IMR-90 (cell line): ENCODE measurements at regions not wholly inside any gene's neighbourhood (a gene's known extent, or its start where the extent isn't known, plus 50 kb on each side); places are given as distances from the start of the nearest gene placed in this dataset.

ENCODE experiments used
- ATAC-seq: fragments of 200-7000 bp; cut with Tn5 transposase; 2 replicates; pipeline ENCODE4 v1.9.1; 2020; ENCODE audit warnings: low read depth, mild to moderate bottlenecking, moderate library complexity
- BruUV-seq: library from RNA; stranded (reverse); fragments of 400-500 nt; replicated peaks from 2 replicates; lab custom pipeline; 2021; lab: Mats Ljungman, UMichigan
- CTCF ChIA-PET: fragments of 300-600 bp; formaldehyde crosslinking; extraction: SDS; loops from one replicate; lab custom pipeline; 2021; ENCODE audit warnings: antibody characterized with exemption; lab: Yijun Ruan, JAX
- POLR2A ChIA-PET: fragments of 300-600 bp; sonication (Branson Sonifier 250); formaldehyde crosslinking; loops from one replicate; lab custom pipeline; 2022; ENCODE audit warnings: antibody characterized with exemption; ENCODE audit not compliant: unreplicated experiment; lab: Charles Lee
- DNase-seq: peaks from one replicate; pipeline ENCODE4 v3.0.0; 2013
- H2AFZ ChIP-seq: replicated peaks from 2 replicates; pipeline ENCODE3; 2013; ENCODE audit warnings: low read length, mild to moderate bottlenecking; ENCODE audit not compliant: poor library complexity
- H2AK5ac ChIP-seq: 2 replicates; pipeline ENCODE4 v1.6.1; 2013; ENCODE audit warnings: low read depth, low read length, inconsistent platforms
- H2AK9ac ChIP-seq: replicated peaks from 2 replicates; pipeline ENCODE3; 2013; ENCODE audit warnings: mild to moderate bottlenecking, low read depth, low read length, moderate library complexity; ENCODE audit not compliant: poor library complexity
- H2BK120ac ChIP-seq: 2 replicates; pipeline ENCODE4 v1.6.1; 2013; ENCODE audit warnings: low read depth, low read length, inconsistent platforms
- H2BK15ac ChIP-seq: 3 replicates; pipeline ENCODE4 v1.6.1; 2013; ENCODE audit warnings: low read depth, low read length, inconsistent platforms
- H2BK20ac ChIP-seq: 2 replicates; pipeline ENCODE4 v1.6.1; 2013; ENCODE audit warnings: low read depth, mild to moderate bottlenecking, inconsistent platforms, low read length, moderate library complexity
- H2BK5ac ChIP-seq: 2 replicates; pipeline ENCODE4 v1.6.1; 2013; ENCODE audit warnings: mild to moderate bottlenecking, low read depth, low read length, inconsistent platforms; ENCODE audit not compliant: poor library complexity, severe bottlenecking
- H3K14ac ChIP-seq: replicated peaks from 2 replicates; pipeline ENCODE4 v1.6.1; 2013; ENCODE audit warnings: low read depth, low read length, inconsistent platforms
- H3K18ac ChIP-seq: 2 replicates; pipeline ENCODE4 v1.6.1; 2013; ENCODE audit warnings: low read depth, low read length, control low read depth
- H3K23ac ChIP-seq: 2 replicates; pipeline ENCODE4 v1.6.1; 2013; ENCODE audit warnings: low read depth, low read length, inconsistent platforms
- H3K27ac ChIP-seq: 2 replicates; pipeline ENCODE4 v1.5.1; 2013; ENCODE audit warnings: mild to moderate bottlenecking, control low read depth, low read length; ENCODE audit not compliant: insufficient read depth
- H3K27me3 ChIP-seq: 2 replicates; pipeline ENCODE4 v1.6.1; 2013; ENCODE audit warnings: low read length; ENCODE audit not compliant: control insufficient read depth, insufficient read depth
- H3K36me3 ChIP-seq: 2 replicates; pipeline ENCODE4 v1.6.1; 2013; ENCODE audit warnings: low read length, mixed read lengths; ENCODE audit not compliant: control insufficient read depth, insufficient read depth
- H3K4ac ChIP-seq: 2 replicates; pipeline ENCODE4 v1.6.1; 2013; ENCODE audit warnings: low read depth, low read length, inconsistent platforms
- H3K4me1 ChIP-seq: 2 replicates; pipeline ENCODE4 v1.6.1; 2013; ENCODE audit warnings: low read length, mixed read lengths; ENCODE audit not compliant: control insufficient read depth, insufficient read depth
- H3K4me2 ChIP-seq: 2 replicates; pipeline ENCODE4 v1.6.1; 2013; ENCODE audit warnings: low read depth, mild to moderate bottlenecking, control low read depth, low read length, moderate library complexity
- H3K4me3 ChIP-seq: 2 replicates; pipeline ENCODE4 v1.5.1; 2013; ENCODE audit warnings: low read depth, mild to moderate bottlenecking, control low read depth, low read length, moderate library complexity; ENCODE audit not compliant: insufficient read depth
- H3K56ac ChIP-seq: 2 replicates; pipeline ENCODE4 v1.6.1; 2013; ENCODE audit warnings: low read length, inconsistent platforms; ENCODE audit not compliant: insufficient read depth; ENCODE audit errors: extremely low read depth
- H3K79me1 ChIP-seq, 2 experiments: 2 replicates each; pipeline ENCODE4 v1.6.1; 2013; ENCODE audit warnings: low read length in 2 of 2, inconsistent platforms in 1 of 2, low read depth in 1 of 2
- H3K9ac ChIP-seq: 2 replicates; pipeline ENCODE4 v1.6.1; 2013; ENCODE audit warnings: low read depth, low read length, control low read depth
- H3K9me1 ChIP-seq: 2 replicates; pipeline ENCODE4 v1.6.1; 2013; ENCODE audit warnings: low read length, inconsistent platforms; ENCODE audit not compliant: insufficient read depth
- H3K9me3 ChIP-seq: 2 replicates; pipeline ENCODE4 v1.6.1; 2013; ENCODE audit warnings: low read length; ENCODE audit not compliant: control insufficient read depth, insufficient read depth
- H4K20me1 ChIP-seq: 2 replicates; pipeline ENCODE4 v1.6.1; 2013; ENCODE audit warnings: low read length, inconsistent platforms; ENCODE audit not compliant: insufficient read depth
- H4K5ac ChIP-seq: 2 replicates; pipeline ENCODE4 v1.6.1; 2013; ENCODE audit warnings: mild to moderate bottlenecking, low read depth, low read length, control low read depth
- H4K8ac ChIP-seq, 2 experiments: 2 replicates each; pipeline ENCODE4 v1.6.1; 2013; ENCODE audit warnings: low read depth in 2 of 2, low read length in 2 of 2, control low read depth in 1 of 2, inconsistent platforms in 1 of 2
- H4K91ac ChIP-seq: 2 replicates; pipeline ENCODE4 v1.6.1; 2013; ENCODE audit warnings: low read depth, low read length, inconsistent platforms; ENCODE audit not compliant: insufficient read depth
- RAD21 ChIP-seq: IDR thresholded peaks from 2 replicates; pipeline ENCODE4 v1.6.1; 2012; ENCODE audit warnings: low read length, improper control_type of control experiment
- WGBS, 2 experiments: methylation state at CpG; one replicate each; pipeline versions ENCODE4 v1.1.5 to v1.1.7; 2013; ENCODE audit warnings: missing lambda C conversion rate in 2 of 2; ENCODE audit not compliant: insufficient read length in 1 of 2; ENCODE audit errors: extremely low coverage in 2 of 2; 5-methylcytosine and 5-hydroxymethylcytosine counted together
- dilution Hi-C: fragments of 300-500 bp; cut with HindIII; formaldehyde crosslinking; loops from one replicate; pipeline ENCODE4 v1.14.3; 2018; ENCODE audit warnings: low sequenced_read_pairs; ENCODE audit not compliant: unreplicated experiment
- in situ Hi-C: fragments of 300-500 bp; cut with MboI; formaldehyde crosslinking; loops from 3 replicates; pipeline ENCODE4 v1.14.3; 2019; ENCODE audit warnings: low sequenced_read_pairs, inconsistent platforms, mixed read lengths
- intact Hi-C: fragments of 100-400 bp; cut with micrococcal nuclease; formaldehyde crosslinking; loops from 2 replicates; pipeline ENCODE4 v1.10.0; 2022
- TF ChIP-seq, protein P1 (sequence below): fragments of 150-350 bp; IDR thresholded peaks from 2 replicates; pipeline ENCODE4 v1.6.1; 2017; ENCODE audit warnings: mild to moderate bottlenecking, antibody characterized with exemption, low read length, low read depth

- H3K36me3 ChIP-seq = no peaks in the 10 kb centered on the region
- dilution Hi-C loops (no loop called here), in situ Hi-C loops (no loop called here), intact Hi-C loops (no loop called here)
- no peak overlapping the region for H3K23ac ChIP-seq
- no peaks in the 10 kb centered on the region for H3K4me1 ChIP-seq
- H2BK120ac ChIP-seq = no peak overlapping the region
- DNase-seq = no peak
- H2BK15ac ChIP-seq = no peak overlapping the region
- H3K4ac ChIP-seq = no peak overlapping the region
- no peak for ATAC-seq
- H3K27me3 ChIP-seq = no peaks in the 10 kb centered on the region
- H3K9me1 ChIP-seq = no peaks in the 10 kb centered on the region
- TF ChIP-seq, protein P1, sequence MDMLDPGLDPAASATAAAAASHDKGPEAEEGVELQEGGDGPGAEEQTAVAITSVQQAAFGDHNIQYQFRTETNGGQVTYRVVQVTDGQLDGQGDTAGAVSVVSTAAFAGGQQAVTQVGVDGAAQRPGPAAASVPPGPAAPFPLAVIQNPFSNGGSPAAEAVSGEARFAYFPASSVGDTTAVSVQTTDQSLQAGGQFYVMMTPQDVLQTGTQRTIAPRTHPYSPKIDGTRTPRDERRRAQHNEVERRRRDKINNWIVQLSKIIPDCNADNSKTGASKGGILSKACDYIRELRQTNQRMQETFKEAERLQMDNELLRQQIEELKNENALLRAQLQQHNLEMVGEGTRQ = no peak
- TF ChIP-seq RAD21 = no peak
- H2BK20ac ChIP-seq = no peak overlapping the region
- H4K20me1 ChIP-seq = no peaks in the 10 kb centered on the region
- H4K91ac ChIP-seq = no peak overlapping the region
- H2BK5ac ChIP-seq = no peak overlapping the region
- no peaks in the 10 kb centered on the region for H3K9me3 ChIP-seq
- ChIA-PET POLR2A (no interaction called here), CTCF (no interaction called here)
- H3K9ac ChIP-seq = no peak overlapping the region
- BruUV-seq = no TSS peak
- no peak overlapping the region for H3K14ac ChIP-seq
- no peak overlapping the region for H4K5ac ChIP-seq
- H3K4me2 ChIP-seq = no peak overlapping the region
- no peak overlapping the region for H2AK9ac ChIP-seq
- WGBS, 2 experiments = no CpG with 5 or more reads among the region's 6 CpGs
- no peak overlapping the region for H3K18ac ChIP-seq
- H3K79me1 ChIP-seq = no peaks in the 10 kb centered on the region
- H3K27ac ChIP-seq = no peak overlapping the region
- H2AK5ac ChIP-seq = no peak overlapping the region
- H4K8ac ChIP-seq = no peak overlapping the region
- no peak overlapping the region for H3K56ac ChIP-seq
- H3K4me3 ChIP-seq = no peak overlapping the region
- H2AFZ ChIP-seq = no peak overlapping the region
Observed at GRCh38 chrX:19283597-19284339, 60.0 kb upstream of the PDHA1 start.
